HCT116 (cell line): ENCODE measurements at regions not wholly inside any gene's neighbourhood (a gene's known extent, or its start where the extent isn't known, plus 50 kb on each side); places are given as distances from the start of the nearest gene placed in this dataset.

Experiments
- ATAC-seq: fragments of 200-7000 bp; cut with Tn5 transposase; 2 replicates; pipeline ENCODE4 v1.9.1; 2020; ENCODE audit warnings: mild to moderate bottlenecking, moderate library complexity
- BruUV-seq: library from RNA; stranded (reverse); fragments of 400-500 nt; replicated peaks from 2 replicates; lab custom pipeline; 2021; lab: Mats Ljungman, UMichigan
- CTCF ChIA-PET: fragments of 300-600 bp; sonication (Branson Sonifier 250); formaldehyde crosslinking; loops from one replicate; lab custom pipeline; 2021; ENCODE audit warnings: antibody characterized with exemption; lab: Charles Lee
- POLR2A ChIA-PET: fragments of 300-600, 350-600 bp; sonication (Branson Sonifier 250); formaldehyde crosslinking; loops from one replicate; lab custom pipeline; 2021; ENCODE audit warnings: antibody characterized with exemption; lab: Charles Lee
- RAD21 ChIA-PET, 2 experiments: fragments of 300-600 bp; sonication (Branson Sonifier 250); formaldehyde crosslinking; loops; one replicate each; lab custom pipeline; 2023; ENCODE audit warnings: low total read pairs in 2 of 2; ENCODE audit not compliant: uncharacterized antibody in 2 of 2, unreplicated experiment in 2 of 2, low non-redundant PET in 1 of 2; lab: Charles Lee
- DNase-seq: peaks from one replicate; pipeline ENCODE4 v3.0.0-alpha.2; 2010; ENCODE audit warnings: low read depth, low spot score
- H2AFZ ChIP-seq: fragments of 200-600 bp; shearing (Covaris generic), sonication (generic); 2 replicates; pipeline ENCODE4 v1.6.1; 2017; ENCODE audit warnings: low read depth, mixed run types, mixed read lengths, antibody characterized with exemption, low read length; ENCODE audit not compliant: poor library complexity, severe bottlenecking
- H3K27ac ChIP-seq: 2 replicates; pipeline ENCODE4 v1.5.1; 2012; ENCODE audit warnings: low read depth, low read length
- H3K27me3 ChIP-seq: fragments of 200-600 bp; sonication (generic); 2 replicates; pipeline ENCODE4 v1.6.1; 2016; ENCODE audit warnings: mixed run types, low read length, mixed read lengths; ENCODE audit not compliant: insufficient read depth
- H3K36me3 ChIP-seq, 2 experiments: fragments of 200-500 bp in 1 of 2; fragments of 200-600 bp in 1 of 2; sonication (Bioruptor generic) in 1 of 2; sonication (generic) in 1 of 2; 2 replicates each; pipeline versions ENCODE4 v1.5.1 to v1.6.1; 2014 to 2016; ENCODE audit warnings: low read length in 2 of 2, inconsistent platforms in 1 of 2, mixed read lengths in 1 of 2, mixed run types in 1 of 2; ENCODE audit not compliant: insufficient read depth in 2 of 2, control insufficient read depth in 1 of 2
- H3K4me1 ChIP-seq, 2 experiments: fragments of 200-600 bp in 1 of 2; sonication (generic) in 1 of 2; 2 replicates each; pipeline versions ENCODE4 v1.5.1 to v1.6.1; 2012 to 2017; ENCODE audit warnings: low read length in 2 of 2, inconsistent platforms in 1 of 2, mild to moderate bottlenecking in 1 of 2, mixed read lengths in 1 of 2, mixed run types in 1 of 2, moderate library complexity in 1 of 2; ENCODE audit not compliant: insufficient read depth in 2 of 2, control insufficient read depth in 1 of 2
- H3K4me2 ChIP-seq: fragments of 200-600 bp; sonication (generic); 2 replicates; pipeline ENCODE4 v1.6.1; 2017; ENCODE audit warnings: mixed run types, low read length, mixed read lengths
- H3K4me3 ChIP-seq, 2 experiments: fragments of 200-600 bp in 1 of 2; sonication (generic) in 1 of 2; replicated peaks in 1 of 2; 2 replicates each; pipeline ENCODE4 v1.5.1; 2011 to 2016; ENCODE audit warnings: low read length in 2 of 2, control low read depth in 1 of 2, low read depth in 1 of 2, mild to moderate bottlenecking in 1 of 2, mixed read lengths in 1 of 2, mixed run types in 1 of 2
- H3K79me2 ChIP-seq: fragments of 200-600 bp; sonication (generic); 2 replicates; pipeline ENCODE4 v1.6.1; 2017; ENCODE audit warnings: mild to moderate bottlenecking, mixed run types, low read length, moderate library complexity, mixed read lengths; ENCODE audit not compliant: insufficient read depth
- H3K9ac ChIP-seq: fragments of 200-600 bp; sonication (generic); 2 replicates; pipeline ENCODE4 v1.6.1; 2016; ENCODE audit warnings: low read length, mixed read lengths
- H3K9me2 ChIP-seq: fragments of 200-600 bp; sonication (generic), shearing (Covaris generic); 2 replicates; pipeline ENCODE4 v1.6.1; 2017; ENCODE audit warnings: mixed run types, mild to moderate bottlenecking, moderate library complexity; ENCODE audit not compliant: insufficient read depth
- H3K9me3 ChIP-seq, 2 experiments: fragments of 200-500 bp in 1 of 2; fragments of 200-600 bp in 1 of 2; sonication (Bioruptor generic) in 1 of 2; sonication (generic) in 1 of 2; 2 replicates each; pipeline ENCODE4 v1.6.1; 2014 to 2017; ENCODE audit warnings: low read length in 2 of 2, mixed read lengths in 2 of 2, inconsistent platforms in 1 of 2, low read depth in 1 of 2, mild to moderate bottlenecking in 1 of 2, mixed run types in 1 of 2, moderate library complexity in 1 of 2; ENCODE audit not compliant: control insufficient read depth in 1 of 2, insufficient read depth in 1 of 2
- H4K20me1 ChIP-seq: fragments of 200-600 bp; sonication (generic), shearing (Covaris generic); 2 replicates; pipeline ENCODE4 v1.6.1; 2017; ENCODE audit warnings: mixed run types, mild to moderate bottlenecking, moderate library complexity; ENCODE audit not compliant: insufficient read depth
- EGR1 ChIP-seq: IDR thresholded peaks from 2 replicates; pipeline ENCODE4 v1.6.1; 2012; ENCODE audit warnings: low read depth
- ELF1 ChIP-seq: IDR thresholded peaks from 2 replicates; pipeline ENCODE4 v1.6.1; 2012; ENCODE audit warnings: low read depth, borderline replicate concordance
- EZH2 ChIP-seq: fragments of 200-600 bp; sonication (generic); IDR thresholded peaks from 2 replicates; pipeline ENCODE4 v1.6.1; 2017; ENCODE audit warnings: antibody characterized with exemption, mixed run types
- POLR2A ChIP-seq: IDR thresholded peaks from 2 replicates; pipeline ENCODE4 v1.7.0; 2011; ENCODE audit warnings: borderline replicate concordance; ENCODE audit not compliant: insufficient read depth, insufficient read length; ENCODE audit errors: extremely low read depth
- POLR2AphosphoS5 ChIP-seq: IDR thresholded peaks from 2 replicates; pipeline ENCODE4 v1.6.1; 2011; ENCODE audit warnings: mild to moderate bottlenecking, low read depth, low read length, moderate library complexity
- SIN3A ChIP-seq: IDR thresholded peaks from 2 replicates; pipeline ENCODE4 v1.6.1; 2012; ENCODE audit warnings: low read depth
- TCF7L2 ChIP-seq: IDR thresholded peaks from 2 replicates; pipeline ENCODE4 v1.7.0; 2011; ENCODE audit warnings: borderline replicate concordance, inconsistent platforms; ENCODE audit not compliant: insufficient read depth, insufficient read length; ENCODE audit errors: extremely low read depth
- YY1 ChIP-seq: IDR thresholded peaks from 2 replicates; pipeline ENCODE4 v1.6.1; 2011; ENCODE audit warnings: low read length, low read depth, moderate library complexity, mild to moderate bottlenecking; ENCODE audit not compliant: insufficient replicate concordance; ENCODE audit errors: extremely low read depth
- ZFX ChIP-seq: fragments of 450-650 bp; IDR thresholded peaks from 2 replicates; pipeline ENCODE4 v1.6.1; 2017
- ZNF274 ChIP-seq: fragments of 200-500 bp; sonication (Bioruptor generic); IDR thresholded peaks from 2 replicates; pipeline ENCODE4 v1.6.1; 2014; ENCODE audit warnings: mild to moderate bottlenecking, low read depth, low read length, inconsistent platforms
- intact Hi-C: fragments of 100-400 bp; cut with micrococcal nuclease; formaldehyde crosslinking; loops from 2 replicates; pipeline ENCODE4 v1.10.0; 2022
- TF ChIP-seq, protein P1 (sequence below): IDR thresholded peaks from 2 replicates; pipeline ENCODE4 v1.6.1; 2012
- TF ChIP-seq, protein P2 (sequence below), 3 experiments: fragments of 200-600 bp in 1 of 3; sonication (generic) in 1 of 3; IDR thresholded peaks in 2 of 3; conservative IDR thresholded peaks in 1 of 3; 2 replicates each; pipeline ENCODE4 v1.5.1; 2012 to 2017; ENCODE audit warnings: low read depth in 2 of 3, low read length in 2 of 3, antibody characterized with exemption in 1 of 3, borderline replicate concordance in 1 of 3, control low read depth in 1 of 3, mild to moderate bottlenecking in 1 of 3, mixed read lengths in 1 of 3, mixed run types in 1 of 3, moderate library complexity in 1 of 3; ENCODE audit not compliant: insufficient read depth in 1 of 3

DNA sequence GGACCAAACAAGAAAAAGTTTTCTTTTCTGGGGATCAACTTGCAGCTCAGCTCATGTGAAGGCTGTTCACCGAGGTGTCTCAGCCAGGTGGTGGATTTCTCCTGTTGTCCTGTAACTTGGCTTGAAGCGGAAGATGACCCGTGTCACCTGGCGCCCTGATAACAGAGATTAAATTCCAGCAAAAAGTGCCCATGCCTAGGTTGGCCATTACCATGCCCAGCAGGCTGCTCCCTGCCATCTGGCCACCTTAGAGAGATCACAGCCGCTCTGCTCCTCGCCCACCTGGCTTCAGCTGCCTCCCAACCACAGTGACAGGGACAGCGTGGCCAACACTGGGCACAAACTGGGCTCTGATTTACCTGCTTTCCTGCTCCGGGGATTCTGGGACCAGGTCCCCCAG lies 149.5 kb downstream of the ZBTB18 start (continued):
- TF ChIP-seq TCF7L2 (no peak), ZFX (no peak), ZNF274 (no peak)

DNA sequence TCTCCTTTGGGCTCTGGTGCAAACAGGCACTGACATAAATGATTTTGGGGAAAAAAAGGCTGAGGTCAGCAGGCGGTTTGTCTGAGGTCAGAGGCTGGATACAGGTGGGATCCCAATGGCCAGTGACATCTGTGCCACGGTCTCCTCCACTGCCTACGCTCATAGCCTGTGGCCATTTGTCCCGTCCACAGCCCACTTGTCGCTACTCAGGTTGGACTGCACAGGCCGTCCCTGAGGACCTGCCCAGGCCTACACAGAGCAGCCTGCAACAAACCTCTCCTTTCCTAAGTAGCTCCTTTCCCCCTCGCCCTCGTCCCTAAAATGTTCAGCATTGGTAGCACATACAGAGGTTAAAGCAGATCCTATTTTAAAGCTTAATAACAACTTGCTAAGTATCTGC lies 150.7 kb downstream of the ZBTB18 start:
- Histone ChIP-seq H3K27ac (no peak overlapping the region), H4K20me1 (no peaks in the 10 kb centered on the region), H3K4me3 (no peak overlapping the region), H3K9me2 (no peaks in the 10 kb centered on the region), H3K9me3 (no peaks in the 10 kb centered on the region), H3K9ac (no peak overlapping the region), H3K4me1 (no peaks in the 10 kb centered on the region), H3K27me3 (no peaks in the 10 kb centered on the region), H3K4me2 (no peak overlapping the region), H3K79me2 (no peaks in the 10 kb centered on the region), H3K36me3 (no peaks in the 10 kb centered on the region), H2AFZ (no peak overlapping the region)
- DNase-seq, result no peak
- ChIA-PET POLR2A (no interaction called here), CTCF (no interaction called here), RAD21 (no interaction called here)
- no peak for TF ChIP-seq SIN3A
- TF ChIP-seq YY1, result no peak
- TF ChIP-seq, protein P1, sequence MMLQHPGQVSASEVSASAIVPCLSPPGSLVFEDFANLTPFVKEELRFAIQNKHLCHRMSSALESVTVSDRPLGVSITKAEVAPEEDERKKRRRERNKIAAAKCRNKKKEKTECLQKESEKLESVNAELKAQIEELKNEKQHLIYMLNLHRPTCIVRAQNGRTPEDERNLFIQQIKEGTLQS, result no peak
- intact Hi-C loops, result no loop called here
- no peak for ATAC-seq
- no TSS peak for BruUV-seq

DNA sequence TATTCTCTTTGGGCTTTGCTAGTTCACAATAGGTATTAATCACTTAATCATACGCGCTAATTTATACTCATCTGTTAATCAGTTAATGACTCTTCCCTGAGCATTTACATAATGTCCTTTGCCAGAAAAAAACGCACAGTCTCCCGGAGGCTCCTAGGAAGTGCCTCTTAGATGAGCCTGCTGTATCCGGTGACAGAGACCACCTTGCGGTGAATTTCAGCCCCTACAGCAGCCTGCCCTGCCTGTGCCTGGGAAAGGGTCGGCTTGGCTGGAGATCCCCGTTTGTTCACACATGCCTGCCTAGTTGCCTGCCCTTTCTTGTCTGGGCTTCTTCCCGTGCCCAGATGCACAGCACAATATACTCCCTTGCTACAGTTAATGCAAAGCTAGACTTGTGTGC lies 152.9 kb downstream of the ZBTB18 start:
- no TSS peak for BruUV-seq
- H3K4me1 ChIP-seq, result no peaks in the 10 kb centered on the region
- H3K9ac ChIP-seq, result no peak overlapping the region
- H3K27ac ChIP-seq, result no peak overlapping the region
- no peaks in the 10 kb centered on the region for H4K20me1 ChIP-seq
- no peaks in the 10 kb centered on the region for H3K9me2 ChIP-seq
- RAD21 ChIA-PET, result no interaction called here
- no peak overlapping the region for H3K4me2 ChIP-seq
- no peaks in the 10 kb centered on the region for H3K9me3 ChIP-seq
- no peak overlapping the region for H3K4me3 ChIP-seq
- ATAC-seq, result no peak
- H3K79me2 ChIP-seq, result no peaks in the 10 kb centered on the region
- no peak for TF ChIP-seq TCF7L2
- TF ChIP-seq POLR2AphosphoS5, result no peak
- no peak for TF ChIP-seq SIN3A
- no peak for TF ChIP-seq ELF1
- TF ChIP-seq EGR1, result no peak
- TF ChIP-seq, protein P2, sequence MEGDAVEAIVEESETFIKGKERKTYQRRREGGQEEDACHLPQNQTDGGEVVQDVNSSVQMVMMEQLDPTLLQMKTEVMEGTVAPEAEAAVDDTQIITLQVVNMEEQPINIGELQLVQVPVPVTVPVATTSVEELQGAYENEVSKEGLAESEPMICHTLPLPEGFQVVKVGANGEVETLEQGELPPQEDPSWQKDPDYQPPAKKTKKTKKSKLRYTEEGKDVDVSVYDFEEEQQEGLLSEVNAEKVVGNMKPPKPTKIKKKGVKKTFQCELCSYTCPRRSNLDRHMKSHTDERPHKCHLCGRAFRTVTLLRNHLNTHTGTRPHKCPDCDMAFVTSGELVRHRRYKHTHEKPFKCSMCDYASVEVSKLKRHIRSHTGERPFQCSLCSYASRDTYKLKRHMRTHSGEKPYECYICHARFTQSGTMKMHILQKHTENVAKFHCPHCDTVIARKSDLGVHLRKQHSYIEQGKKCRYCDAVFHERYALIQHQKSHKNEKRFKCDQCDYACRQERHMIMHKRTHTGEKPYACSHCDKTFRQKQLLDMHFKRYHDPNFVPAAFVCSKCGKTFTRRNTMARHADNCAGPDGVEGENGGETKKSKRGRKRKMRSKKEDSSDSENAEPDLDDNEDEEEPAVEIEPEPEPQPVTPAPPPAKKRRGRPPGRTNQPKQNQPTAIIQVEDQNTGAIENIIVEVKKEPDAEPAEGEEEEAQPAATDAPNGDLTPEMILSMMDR (IDR thresholded peaks at IDR 0.05 in 2 of 3, conservative IDR thresholded peaks at IDR 0.05 in 1 of 3; ENCODE audit: borderline replicate concordance in 1 of 3, insufficient read depth in 1 of 3, low read depth in 2 of 3, low read length in 2 of 3), result no peak
- TF ChIP-seq EZH2, result no peak
- no peak for TF ChIP-seq POLR2A
- TF ChIP-seq ZNF274, result no peak
- TF ChIP-seq, all 23 proteins: peak for 0
- intact Hi-C loops, result no loop called here
- ChIA-PET CTCF (no interaction called here), POLR2A (no interaction called here)
- DNase-seq, result no peak
- no peaks in the 10 kb centered on the region for H3K27me3 ChIP-seq
- H2AFZ ChIP-seq, result no peak overlapping the region
- no peaks in the 10 kb centered on the region for H3K36me3 ChIP-seq
